Cardiac muscle cell (in vitro differentiated cells and primary cell): ENCODE measurements at regions not wholly inside any gene's neighbourhood (a gene's known extent, or its start where the extent isn't known, plus 50 kb on each side); places are given as distances from the start of the nearest gene placed in this dataset.
A peak's percentile ranks its signal among the peaks of the same experiment; 100 is the strongest.

Experiments
- DNase-seq, 2 donors: peaks; one replicate each; pipeline versions ENCODE4 v3.0.0 to v3.0.0-alpha.2; 2010 to 2017; ENCODE audit warnings: low read depth in 1 of 2, low spot score in 1 of 2
- H3K27ac ChIP-seq: fragments of 200-600 bp; sonication (generic); 2 replicates; pipeline ENCODE4 v1.5.1; 2016
- H3K27me3 ChIP-seq: fragments of 200-600 bp; sonication (generic); 2 replicates; pipeline ENCODE4 v1.6.0; 2016; ENCODE audit warnings: control low read depth
- H3K36me3 ChIP-seq: fragments of 200-600 bp; sonication (generic); 2 replicates; pipeline ENCODE4 v1.5.1; 2016; ENCODE audit warnings: control low read depth
- H3K4me1 ChIP-seq: fragments of 200-600 bp; sonication (generic); 2 replicates; pipeline ENCODE4 v1.8.1; 2017; ENCODE audit warnings: low read depth, mild to moderate bottlenecking, mixed run types
- H3K4me3 ChIP-seq: fragments of 200-600 bp; sonication (generic); 2 replicates; pipeline ENCODE4 v1.5.1; 2016; ENCODE audit warnings: mild to moderate bottlenecking
- H3K9me3 ChIP-seq: fragments of 200-600 bp; sonication (generic); 2 replicates; pipeline ENCODE4 v1.5.1; 2017; ENCODE audit warnings: low read depth, mild to moderate bottlenecking, control low read depth
- CTCF ChIP-seq: IDR thresholded peaks from 2 replicates; pipeline ENCODE4 v1.5.1; 2012; ENCODE audit warnings: low read depth, mild to moderate bottlenecking, low read length

DNA sequence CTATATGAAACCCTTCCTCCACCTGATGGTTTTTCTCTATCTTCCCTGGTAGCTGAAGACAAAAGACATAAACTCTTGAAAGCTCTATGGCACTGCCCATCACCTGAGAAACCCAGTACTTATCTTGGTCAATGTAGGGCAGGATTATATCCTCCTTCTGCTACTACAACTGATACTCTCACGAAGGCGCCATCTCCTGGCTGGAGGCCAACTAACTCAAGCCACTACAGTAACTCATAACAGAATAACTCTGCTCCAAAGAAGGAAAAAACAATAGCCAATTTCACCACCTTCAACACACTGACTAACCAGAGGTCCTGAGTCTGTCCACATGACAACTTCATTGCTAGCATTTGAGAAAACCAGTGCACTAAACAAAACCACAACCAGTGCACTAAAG, 409.2 kb downstream of the CETN3 start:
- Histone ChIP-seq H3K4me3 (no peak overlapping the region), H3K4me1 (peaks cover 33% of the 10 kb centered on the region), H3K27ac (peak overlapping the region; percentile 52), H3K9me3 (no peaks in the 10 kb centered on the region), H3K27me3 (no peaks in the 10 kb centered on the region), H3K36me3 (no peaks in the 10 kb centered on the region)
- TF ChIP-seq CTCF, result no peak
- no peak for DNase-seq

GRCh38 chr5:89998519-89999305, 410.8 kb downstream of the CETN3 start:
- Histone ChIP-seq H3K36me3 (no peaks in the 10 kb centered on the region), H3K4me1 (peaks cover 33% of the 10 kb centered on the region), H3K27ac (peak overlapping the region; percentile 77), H3K4me3 (no peak overlapping the region), H3K27me3 (no peaks in the 10 kb centered on the region), H3K9me3 (no peaks in the 10 kb centered on the region)
- DNase-seq, result peak in 1 of 2 donors; percentile 67
- no peak for TF ChIP-seq CTCF

- TF ChIP-seq CTCF, result no peak
- no peaks in the 10 kb centered on the region for H3K36me3 ChIP-seq
- DNase-seq, result no peak
Measured at GRCh38 chr5:89996890-89997289, 412.7 kb downstream of the CETN3 start.

GRCh38 chr5:89996335-89996734, 413.2 kb downstream of the CETN3 start:
- Histone ChIP-seq H3K36me3 (no peaks in the 10 kb centered on the region), H3K4me1 (peaks cover 33% of the 10 kb centered on the region), H3K27ac (peak overlapping the region; percentile 75), H3K27me3 (no peaks in the 10 kb centered on the region), H3K4me3 (no peak overlapping the region), H3K9me3 (no peaks in the 10 kb centered on the region)
- DNase-seq, result no peak
- TF ChIP-seq CTCF, result no peak

More at GRCh38 chr5:89996890-89997289, 412.7 kb downstream of the CETN3 start:
- Histone ChIP-seq H3K4me1 (peaks cover 33% of the 10 kb centered on the region), H3K4me3 (no peak overlapping the region), H3K9me3 (no peaks in the 10 kb centered on the region), H3K27me3 (no peaks in the 10 kb centered on the region), H3K27ac (peak overlapping the region; percentile 75)

DNA sequence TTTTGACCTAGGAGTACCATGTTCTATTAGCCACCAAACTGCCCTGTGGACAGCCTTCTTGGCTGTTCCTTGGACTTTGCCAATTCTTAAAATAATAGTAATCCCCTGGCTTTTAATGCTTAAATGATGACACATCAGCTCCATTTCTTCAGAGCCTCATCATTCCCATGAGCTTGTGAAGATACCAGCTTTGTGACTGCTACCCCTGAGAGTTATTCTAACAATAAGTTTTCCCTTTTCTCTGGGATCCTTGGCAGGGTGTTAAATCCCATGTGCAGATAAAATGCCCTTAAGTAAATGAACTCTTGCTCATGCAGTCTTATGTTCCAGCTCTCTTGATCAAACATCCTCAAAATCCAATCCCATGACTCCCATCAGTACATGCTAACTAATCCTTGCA, 415.3 kb downstream of the CETN3 start:
- Histone ChIP-seq H3K9me3 (no peaks in the 10 kb centered on the region), H3K4me1 (peaks cover 24% of the 10 kb centered on the region), H3K27me3 (no peaks in the 10 kb centered on the region), H3K36me3 (no peaks in the 10 kb centered on the region), H3K4me3 (no peak overlapping the region), H3K27ac (no peak overlapping the region)
- no peak for DNase-seq
- TF ChIP-seq CTCF, result no peak
